Astrocyte (in vitro differentiated cells and primary cell): ENCODE measurements at regions not wholly inside any gene's neighbourhood (a gene's known extent, or its start where the extent isn't known, plus 50 kb on each side); places are given as distances from the start of the nearest gene placed in this dataset.

Experiments
- EZH2 ChIP-seq: IDR thresholded peaks from 2 replicates; pipeline ENCODE4 v1.6.1; 2012; ENCODE audit warnings: mild to moderate bottlenecking, low read length, inconsistent platforms; ENCODE audit not compliant: insufficient read depth
- TF ChIP-seq, protein P1 (sequence below): IDR thresholded peaks from 2 replicates; pipeline ENCODE4 v1.5.1; 2011; ENCODE audit warnings: low read depth, mild to moderate bottlenecking, inconsistent platforms, low read length, moderate library complexity; ENCODE audit not compliant: insufficient read depth

DNA sequence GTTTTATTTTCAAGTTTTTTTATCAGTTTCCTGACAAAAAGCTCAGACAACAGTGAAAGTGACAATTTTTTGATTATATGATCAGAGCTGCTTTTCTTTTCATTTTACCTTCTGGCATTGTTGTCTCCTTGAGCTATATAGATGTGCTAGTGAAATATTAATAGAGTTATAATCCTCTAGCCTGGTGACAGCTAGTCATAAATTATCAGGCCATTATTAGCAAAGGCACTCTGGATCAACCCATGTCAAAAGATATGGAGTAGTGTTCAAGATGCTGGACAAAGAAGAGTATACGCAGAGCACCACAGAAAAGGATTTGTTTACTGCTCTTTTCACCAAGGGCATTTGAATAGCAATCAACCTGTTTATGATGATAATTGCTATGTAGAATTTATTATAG is 1230.1 kb downstream of the HACE1 start:
- TF ChIP-seq, protein P1, sequence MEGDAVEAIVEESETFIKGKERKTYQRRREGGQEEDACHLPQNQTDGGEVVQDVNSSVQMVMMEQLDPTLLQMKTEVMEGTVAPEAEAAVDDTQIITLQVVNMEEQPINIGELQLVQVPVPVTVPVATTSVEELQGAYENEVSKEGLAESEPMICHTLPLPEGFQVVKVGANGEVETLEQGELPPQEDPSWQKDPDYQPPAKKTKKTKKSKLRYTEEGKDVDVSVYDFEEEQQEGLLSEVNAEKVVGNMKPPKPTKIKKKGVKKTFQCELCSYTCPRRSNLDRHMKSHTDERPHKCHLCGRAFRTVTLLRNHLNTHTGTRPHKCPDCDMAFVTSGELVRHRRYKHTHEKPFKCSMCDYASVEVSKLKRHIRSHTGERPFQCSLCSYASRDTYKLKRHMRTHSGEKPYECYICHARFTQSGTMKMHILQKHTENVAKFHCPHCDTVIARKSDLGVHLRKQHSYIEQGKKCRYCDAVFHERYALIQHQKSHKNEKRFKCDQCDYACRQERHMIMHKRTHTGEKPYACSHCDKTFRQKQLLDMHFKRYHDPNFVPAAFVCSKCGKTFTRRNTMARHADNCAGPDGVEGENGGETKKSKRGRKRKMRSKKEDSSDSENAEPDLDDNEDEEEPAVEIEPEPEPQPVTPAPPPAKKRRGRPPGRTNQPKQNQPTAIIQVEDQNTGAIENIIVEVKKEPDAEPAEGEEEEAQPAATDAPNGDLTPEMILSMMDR, result no peak
- TF ChIP-seq EZH2, result no peak
